Ishikawa (cell line): ENCODE measurements at regions not wholly inside any gene's neighbourhood (a gene's known extent, or its start where the extent isn't known, plus 50 kb on each side); places are given as distances from the start of the nearest gene placed in this dataset.

Source experiments
- CEBPB ChIP-seq: IDR thresholded peaks from 2 replicates; pipeline ENCODE4 v1.6.1; 2012
- CREB1 ChIP-seq: IDR thresholded peaks from 2 replicates; pipeline ENCODE4 v1.6.1; 2012; ENCODE audit warnings: low read depth
- EGR1 ChIP-seq: IDR thresholded peaks from 2 replicates; pipeline ENCODE4 v1.6.1; 2012
- EP300 ChIP-seq: IDR thresholded peaks from 2 replicates; pipeline ENCODE4 v1.6.1; 2012; ENCODE audit warnings: borderline replicate concordance
- FOXM1 ChIP-seq: IDR thresholded peaks from 2 replicates; pipeline ENCODE4 v1.6.1; 2012; ENCODE audit warnings: low read depth, borderline replicate concordance
- MAX ChIP-seq: IDR thresholded peaks from 2 replicates; pipeline ENCODE4 v1.6.1; 2012
- NFIC ChIP-seq: IDR thresholded peaks from 2 replicates; pipeline ENCODE4 v1.6.1; 2012
- RAD21 ChIP-seq: IDR thresholded peaks from 2 replicates; pipeline ENCODE4 v1.6.1; 2012; ENCODE audit warnings: low read depth
- REST ChIP-seq: IDR thresholded peaks from 2 replicates; pipeline ENCODE4 v1.6.1; 2012; ENCODE audit warnings: low read depth, mild to moderate bottlenecking
- TAF1 ChIP-seq: IDR thresholded peaks from 2 replicates; pipeline ENCODE4 v1.6.1; 2012; ENCODE audit warnings: low read depth, mild to moderate bottlenecking
- TCF12 ChIP-seq: IDR thresholded peaks from 2 replicates; pipeline ENCODE4 v1.6.1; 2012; ENCODE audit warnings: low read depth
- TEAD4 ChIP-seq: IDR thresholded peaks from 2 replicates; pipeline ENCODE4 v1.6.1; 2012
- USF1 ChIP-seq: IDR thresholded peaks from 2 replicates; pipeline ENCODE4 v1.6.1; 2012
- YY1 ChIP-seq: IDR thresholded peaks from 2 replicates; pipeline ENCODE4 v1.6.1; 2012; ENCODE audit warnings: low read depth
- ZBTB7A ChIP-seq: IDR thresholded peaks from 2 replicates; pipeline ENCODE4 v1.6.1; 2012; ENCODE audit warnings: low read depth

GRCh38 chr2:221125691-221126090, 446.4 kb downstream of the EPHA4 start:
- TF ChIP-seq REST = no peak
- TF ChIP-seq ZBTB7A = no peak
- no peak for TF ChIP-seq USF1
- no peak for TF ChIP-seq TCF12
- TF ChIP-seq MAX = no peak
- no peak for TF ChIP-seq EP300
- no peak for TF ChIP-seq RAD21
- no peak for TF ChIP-seq TAF1
- no peak for TF ChIP-seq TEAD4
- no peak for TF ChIP-seq EGR1
- no peak for TF ChIP-seq CEBPB
- TF ChIP-seq FOXM1 = no peak
- no peak for TF ChIP-seq NFIC
- TF ChIP-seq CREB1 = no peak
- TF ChIP-seq YY1 = no peak

- TF ChIP-seq YY1 = no peak
- TF ChIP-seq RAD21 = no peak
- no peak for TF ChIP-seq FOXM1
- TF ChIP-seq TAF1 = no peak
- TF ChIP-seq TEAD4 = no peak
- TF ChIP-seq CEBPB = no peak
- no peak for TF ChIP-seq ZBTB7A
- no peak for TF ChIP-seq EP300
- no peak for TF ChIP-seq CREB1
- no peak for TF ChIP-seq NFIC
- TF ChIP-seq TCF12 = no peak
- no peak for TF ChIP-seq MAX
- no peak for TF ChIP-seq REST
- no peak for TF ChIP-seq USF1
- TF ChIP-seq EGR1 = no peak
These were observed 442.4 kb downstream of the EPHA4 start for GRCh38 chr2:221129657-221130056.

GRCh38 chr2:221130431-221130830, 441.7 kb downstream of the EPHA4 start:
- TF ChIP-seq EGR1 (no peak), CREB1 (no peak), YY1 (no peak), RAD21 (no peak), ZBTB7A (no peak), TAF1 (no peak), USF1 (no peak), MAX (no peak), EP300 (no peak), FOXM1 (no peak)

GRCh38 chr2:221133941-221134340, 438.2 kb downstream of the EPHA4 start:
- TF ChIP-seq ZBTB7A (no peak), EGR1 (no peak), REST (no peak)
